SJCRH30 (cell line): ENCODE measurements at regions not wholly inside any gene's neighbourhood (a gene's known extent, or its start where the extent isn't known, plus 50 kb on each side); places are given as distances from the start of the nearest gene placed in this dataset.

Source experiments
- DNase-seq, 2 experiments: peaks; one replicate each; pipeline ENCODE4 v3.0.0-alpha.2; 2015 to 2020
- H3K27ac ChIP-seq: fragments of 250-450 bp; sonication (Bioruptor Pico); 2 replicates; pipeline ENCODE4 v1.5.1; 2020; ENCODE audit warnings: mild to moderate bottlenecking, moderate library complexity
- H3K27me3 ChIP-seq: fragments of 250-450 bp; sonication (Bioruptor Pico); 2 replicates; pipeline ENCODE4 v1.5.1; 2020; ENCODE audit warnings: mild to moderate bottlenecking, moderate library complexity
- H3K36me3 ChIP-seq: fragments of 250-450 bp; sonication (Bioruptor Pico); 2 replicates; pipeline ENCODE4 v1.5.1; 2020; ENCODE audit warnings: mild to moderate bottlenecking, moderate library complexity
- H3K4me1 ChIP-seq: fragments of 250-450 bp; sonication (Bioruptor Pico); 2 replicates; pipeline ENCODE4 v1.5.1; 2020; ENCODE audit warnings: mild to moderate bottlenecking, moderate library complexity
- H3K4me3 ChIP-seq: fragments of 250-450 bp; sonication (Bioruptor Pico); 2 replicates; pipeline ENCODE4 v1.5.1; 2020; ENCODE audit warnings: mild to moderate bottlenecking, moderate library complexity
- H3K9me3 ChIP-seq: fragments of 250-450 bp; sonication (Bioruptor Pico); replicated peaks from 2 replicates; pipeline ENCODE4 v1.5.1; 2020; ENCODE audit warnings: mild to moderate bottlenecking, moderate library complexity

DNA sequence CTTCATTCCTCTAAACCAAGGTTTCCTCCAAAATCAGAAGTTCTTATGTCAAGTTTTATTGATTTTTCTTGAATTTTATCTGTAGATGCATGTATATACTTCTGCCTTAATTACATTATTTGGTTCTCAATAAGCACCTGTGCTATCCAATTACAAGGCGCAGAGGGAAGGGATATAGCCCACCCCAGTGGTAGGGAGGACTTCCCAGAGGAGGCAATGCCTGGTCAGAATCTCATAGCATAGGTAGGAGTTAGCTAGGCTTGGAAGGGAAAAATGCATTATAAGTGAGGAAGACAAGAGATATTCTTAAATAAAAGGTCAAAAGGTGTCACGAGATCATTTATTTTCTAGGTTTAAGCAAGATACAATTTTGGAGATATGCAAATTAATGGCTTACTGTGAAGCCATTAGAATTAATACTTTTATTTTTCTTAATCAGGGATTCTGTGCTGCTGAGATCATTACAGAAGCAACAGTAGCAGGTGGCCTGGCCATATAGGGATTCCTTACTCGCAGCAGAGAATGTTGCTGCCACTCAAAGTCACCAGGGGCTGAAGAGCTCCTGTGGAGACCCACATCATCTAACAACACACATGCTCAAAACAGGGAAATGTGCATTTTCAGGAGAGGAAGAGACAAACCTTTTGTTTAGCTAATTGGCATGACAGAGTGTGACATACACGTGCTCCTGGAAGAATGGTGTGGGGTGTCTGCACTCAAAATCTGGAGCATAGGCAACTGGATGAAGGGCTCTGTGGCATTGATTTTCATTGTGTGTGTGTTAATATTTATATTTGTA is 178.3 kb downstream of the ATG4C start:
- peaks cover 7% of the 10 kb centered on the region for H3K4me1 ChIP-seq
- H3K27me3 ChIP-seq = no peaks in the 10 kb centered on the region

DNA sequence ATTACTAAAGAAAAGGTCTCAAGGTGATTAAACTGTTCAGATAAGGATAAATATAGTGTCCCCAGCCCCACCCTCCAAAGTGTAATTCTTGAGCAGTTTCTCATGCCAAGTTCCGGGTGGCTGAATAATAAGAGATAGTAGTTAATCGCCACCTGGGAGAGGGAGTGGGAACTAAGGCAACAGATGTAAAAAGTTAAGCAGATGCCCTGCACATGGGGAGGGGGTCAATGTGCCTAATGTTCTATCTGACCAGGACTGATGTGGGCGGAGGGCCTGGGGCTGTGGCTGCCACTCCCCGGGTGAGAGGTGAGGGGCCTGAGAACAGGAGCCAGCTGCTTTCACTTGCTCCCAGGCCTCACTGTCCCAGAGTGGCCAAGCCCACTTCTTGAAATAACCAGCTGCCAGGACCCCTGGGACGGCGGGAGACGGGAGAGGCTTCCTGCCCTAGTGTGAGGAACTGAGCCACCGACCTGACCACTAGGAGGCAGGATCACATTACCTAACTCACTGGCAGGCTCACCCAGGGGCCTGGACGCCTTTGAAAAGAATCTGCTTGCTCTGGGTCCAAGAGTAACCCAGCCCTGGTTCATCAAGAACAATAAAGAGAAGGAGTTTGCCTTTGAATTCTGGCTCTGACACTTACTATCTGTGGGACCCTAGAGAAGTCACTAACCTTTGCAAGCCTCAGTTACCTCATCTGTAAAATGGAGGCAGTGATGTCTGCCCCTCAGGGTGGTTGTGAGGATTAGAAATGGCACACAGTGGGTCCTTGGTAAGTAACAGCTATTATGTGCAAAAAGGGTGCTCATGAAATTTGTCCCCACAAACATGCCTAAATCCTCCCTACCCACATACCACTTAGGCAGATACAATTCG is 179.2 kb downstream of the ATG4C start:
- H3K4me1 ChIP-seq = peaks cover 7% of the 10 kb centered on the region
- no peaks in the 10 kb centered on the region for H3K27me3 ChIP-seq
- peak; percentile 92 to 96 for DNase-seq
- no peaks in the 10 kb centered on the region for H3K9me3 ChIP-seq
- peak overlapping the region; percentile 72 for H3K27ac ChIP-seq
- H3K4me3 ChIP-seq = no peak overlapping the region; the same call in 1 of the 2 replicates
- no peaks in the 10 kb centered on the region for H3K36me3 ChIP-seq

More for the DNA sequence above, 178.3 kb downstream of the ATG4C start:
- peak; percentile 41 to 80 for DNase-seq
- no peaks in the 10 kb centered on the region for H3K9me3 ChIP-seq
- H3K4me3 ChIP-seq = no peak overlapping the region
- H3K27ac ChIP-seq = peak overlapping the region; percentile 72
- H3K36me3 ChIP-seq = no peaks in the 10 kb centered on the region

DNA sequence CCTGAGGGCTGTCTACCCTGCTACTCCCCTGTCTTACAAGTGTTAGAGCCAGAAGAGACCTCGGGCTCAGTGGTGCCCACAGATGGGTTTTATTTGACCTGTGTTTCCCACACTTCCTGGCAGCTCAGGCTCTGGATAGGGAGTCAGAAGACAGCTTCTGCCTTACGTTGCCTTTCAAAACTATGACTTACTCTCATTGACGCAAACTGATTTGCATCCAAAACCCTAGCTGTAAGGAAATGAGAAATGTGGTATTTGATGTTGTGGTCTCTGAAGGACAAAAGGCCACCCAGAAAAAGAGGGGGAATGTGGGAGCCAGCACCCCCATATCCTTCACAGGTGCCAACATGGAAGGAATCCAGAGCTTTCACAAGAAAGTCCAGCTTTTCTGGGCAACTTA is 180.2 kb downstream of the ATG4C start:
- Histone ChIP-seq H3K4me1 (peaks cover 7% of the 10 kb centered on the region), H3K27me3 (no peaks in the 10 kb centered on the region), H3K9me3 (no peaks in the 10 kb centered on the region), H3K27ac (no peak overlapping the region), H3K36me3 (no peaks in the 10 kb centered on the region), H3K4me3 (no peak overlapping the region)
- DNase-seq = no peak

DNA sequence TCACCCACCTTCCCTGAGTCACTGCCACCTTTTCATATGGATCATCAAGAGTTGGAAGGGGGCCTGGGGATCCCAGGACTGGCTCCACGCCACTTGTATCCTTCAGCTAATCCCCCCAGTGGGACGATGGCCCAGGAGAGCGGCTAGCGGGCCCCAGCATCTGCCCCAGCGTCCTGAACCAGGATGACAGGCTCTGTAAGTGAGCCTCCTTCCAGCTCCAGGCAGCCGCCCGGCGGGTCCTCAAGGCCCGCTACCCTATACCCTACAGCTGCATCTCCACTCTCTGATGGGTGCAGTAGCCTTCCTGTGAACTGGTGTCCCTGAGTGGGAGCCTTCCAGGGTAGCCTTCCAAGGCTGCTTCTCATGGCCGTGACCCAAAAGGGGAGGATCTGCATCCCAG is 183.1 kb downstream of the ATG4C start:
- Histone ChIP-seq H3K27me3 (no peaks in the 10 kb centered on the region), H3K36me3 (no peaks in the 10 kb centered on the region), H3K4me3 (no peak overlapping the region), H3K9me3 (no peaks in the 10 kb centered on the region), H3K4me1 (peaks cover 6% of the 10 kb centered on the region), H3K27ac (no peak overlapping the region)
- no peak for DNase-seq

DNA sequence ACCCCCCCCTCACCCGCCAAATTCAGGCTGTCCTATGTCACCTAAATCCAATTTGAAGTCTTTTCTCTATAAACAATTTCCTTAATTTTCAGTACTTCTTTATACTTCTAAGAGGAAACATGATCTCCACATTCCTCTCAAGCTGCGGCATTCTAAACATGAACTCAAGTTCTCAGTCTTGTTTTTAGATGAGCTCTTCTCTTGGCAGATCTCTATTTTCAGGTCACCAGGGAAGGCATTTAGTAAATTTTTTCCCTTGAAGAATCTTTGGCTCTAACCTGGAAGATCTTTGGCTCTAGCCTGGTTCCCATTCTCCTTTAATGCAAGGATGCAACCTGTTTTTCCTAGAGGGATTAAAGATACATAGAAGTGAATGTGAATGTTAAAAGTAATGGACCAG is 193.4 kb downstream of the ATG4C start:
- Histone ChIP-seq H3K27ac (no peak overlapping the region), H3K36me3 (no peaks in the 10 kb centered on the region), H3K27me3 (no peaks in the 10 kb centered on the region; the same call in 1 of the 2 replicates), H3K4me3 (no peak overlapping the region), H3K4me1 (no peaks in the 10 kb centered on the region), H3K9me3 (no peaks in the 10 kb centered on the region)
- no peak for DNase-seq

DNA sequence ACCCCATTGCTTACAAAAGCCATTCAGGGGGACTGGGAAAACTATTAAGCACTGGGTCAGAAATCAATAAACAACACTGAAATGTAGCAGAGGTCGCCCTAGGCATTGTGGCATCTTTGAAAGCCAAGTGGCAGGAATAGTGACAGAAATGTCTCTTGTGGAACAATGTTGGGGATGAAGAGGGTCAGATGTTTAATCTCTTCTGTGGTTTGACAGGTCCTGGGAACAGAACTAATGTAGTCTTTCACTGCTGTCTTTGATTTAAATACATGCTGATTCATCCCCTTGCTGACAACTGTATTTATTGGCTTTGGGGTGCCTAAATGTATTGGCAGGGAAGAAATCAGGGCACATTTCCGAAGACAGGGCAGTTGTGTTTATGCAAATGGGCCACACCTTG is 194.8 kb downstream of the ATG4C start:
- Histone ChIP-seq H3K9me3 (no peaks in the 10 kb centered on the region), H3K27ac (no peak overlapping the region), H3K36me3 (no peaks in the 10 kb centered on the region), H3K4me3 (no peak overlapping the region), H3K4me1 (no peaks in the 10 kb centered on the region), H3K27me3 (no peaks in the 10 kb centered on the region; the same call in 1 of the 2 replicates)
- no peak for DNase-seq

DNA sequence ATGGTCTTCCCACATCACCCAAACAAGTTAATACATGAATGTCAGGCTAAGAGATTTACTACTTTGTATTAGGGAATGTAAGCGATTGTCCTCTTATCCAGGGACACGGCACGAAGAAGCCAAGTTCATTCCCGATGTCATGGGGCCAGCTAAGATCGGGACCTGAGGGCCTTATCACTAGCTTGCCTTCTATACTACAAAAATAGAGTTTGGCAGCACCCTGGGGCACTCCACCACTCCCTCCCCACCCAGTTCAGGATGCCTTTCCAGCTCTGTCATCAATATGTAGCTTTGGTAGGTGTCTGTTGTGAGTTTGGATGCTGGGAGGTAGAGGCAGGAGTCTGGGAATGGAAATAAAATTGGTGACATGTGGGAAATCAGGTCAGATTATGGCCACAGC is 197.5 kb downstream of the ATG4C start:
- H3K27ac ChIP-seq = no peak overlapping the region
- no peak overlapping the region for H3K4me3 ChIP-seq
- H3K36me3 ChIP-seq = no peaks in the 10 kb centered on the region
- DNase-seq = no peak
- H3K27me3 ChIP-seq = peaks cover 6% of the 10 kb centered on the region; the same call in 1 of the 2 replicates
- no peaks in the 10 kb centered on the region for H3K4me1 ChIP-seq
- no peaks in the 10 kb centered on the region for H3K9me3 ChIP-seq

DNA sequence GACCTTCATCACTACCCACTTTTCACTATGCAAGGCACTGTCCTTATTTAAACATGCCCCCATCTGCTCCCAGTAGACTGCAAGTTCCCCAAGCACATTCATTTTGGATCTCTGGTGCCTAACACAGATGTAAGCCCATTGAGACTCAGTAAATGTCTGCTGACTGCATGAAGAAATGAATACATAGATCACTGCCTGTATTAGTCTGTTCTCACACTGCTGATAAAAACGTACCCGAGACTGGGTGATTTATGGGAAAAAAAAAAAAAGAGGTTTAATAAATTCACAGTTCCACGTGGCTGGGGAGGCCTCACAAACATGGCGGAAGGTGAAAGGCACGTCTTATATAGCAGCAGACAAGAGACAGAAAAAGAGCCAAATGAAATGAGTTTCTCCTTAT is 204.9 kb downstream of the ATG4C start:
- no peak for DNase-seq

DNA sequence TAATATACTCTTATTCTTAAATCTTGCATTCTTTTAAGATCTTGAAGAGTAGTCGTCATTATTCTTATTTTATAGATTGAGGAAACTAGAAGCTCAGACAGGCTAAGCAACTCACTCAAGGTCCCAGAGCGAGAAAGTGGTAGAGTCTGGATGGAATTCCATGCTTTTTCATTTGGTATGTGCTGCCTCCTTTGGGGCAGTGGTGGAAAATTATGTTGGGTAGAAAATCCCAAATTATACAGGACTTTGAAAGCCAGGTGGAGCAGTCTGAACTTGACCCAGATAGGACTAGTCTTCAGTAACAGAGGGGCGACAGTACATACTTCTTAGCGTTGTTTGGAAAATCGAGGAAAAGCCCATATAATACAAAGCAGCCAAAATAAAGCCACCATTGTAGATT is 205.6 kb downstream of the ATG4C start:
- Histone ChIP-seq H3K36me3 (no peaks in the 10 kb centered on the region), H3K4me1 (no peaks in the 10 kb centered on the region), H3K27ac (no peak overlapping the region), H3K4me3 (no peak overlapping the region), H3K27me3 (0 out of 2 replicates have a peak, but pooled peaks cover 6% of the 10 kb centered on the region), H3K9me3 (no peaks in the 10 kb centered on the region)
- peak in 1 of 2 experiments; percentile 35 for DNase-seq

More for the DNA sequence above, 204.9 kb downstream of the ATG4C start:
- no peak overlapping the region for H3K27ac ChIP-seq
- 0 out of 2 replicates have a peak, but pooled peaks cover 6% of the 10 kb centered on the region for H3K27me3 ChIP-seq
- H3K4me1 ChIP-seq = no peaks in the 10 kb centered on the region
- H3K36me3 ChIP-seq = no peaks in the 10 kb centered on the region
- no peak overlapping the region for H3K4me3 ChIP-seq
- H3K9me3 ChIP-seq = no peaks in the 10 kb centered on the region

DNA sequence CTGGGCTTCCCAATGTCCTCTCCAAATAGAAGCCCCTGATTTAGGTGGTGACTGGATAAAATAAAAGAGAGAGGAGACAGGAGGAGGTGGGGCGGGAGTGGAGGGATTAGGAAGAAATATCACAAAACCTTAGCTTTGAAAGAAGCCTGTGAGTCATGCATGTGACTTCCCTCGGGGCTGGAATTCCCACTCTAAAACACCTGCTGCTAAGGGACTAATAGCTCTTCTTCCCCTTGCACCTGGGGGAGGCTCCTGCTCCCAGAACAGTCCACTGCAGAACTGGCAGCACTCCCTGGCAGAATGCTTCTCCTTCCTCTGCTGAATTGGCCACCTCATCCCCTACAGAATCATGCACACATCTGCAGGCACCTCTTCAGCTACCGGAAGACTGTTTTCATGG is 207.2 kb downstream of the ATG4C start:
- no peaks in the 10 kb centered on the region for H3K9me3 ChIP-seq
- no peaks in the 10 kb centered on the region for H3K36me3 ChIP-seq
- no peaks in the 10 kb centered on the region for H3K27me3 ChIP-seq
- no peak for DNase-seq
- no peak overlapping the region for H3K27ac ChIP-seq
- H3K4me3 ChIP-seq = no peak overlapping the region
- no peaks in the 10 kb centered on the region for H3K4me1 ChIP-seq

DNA sequence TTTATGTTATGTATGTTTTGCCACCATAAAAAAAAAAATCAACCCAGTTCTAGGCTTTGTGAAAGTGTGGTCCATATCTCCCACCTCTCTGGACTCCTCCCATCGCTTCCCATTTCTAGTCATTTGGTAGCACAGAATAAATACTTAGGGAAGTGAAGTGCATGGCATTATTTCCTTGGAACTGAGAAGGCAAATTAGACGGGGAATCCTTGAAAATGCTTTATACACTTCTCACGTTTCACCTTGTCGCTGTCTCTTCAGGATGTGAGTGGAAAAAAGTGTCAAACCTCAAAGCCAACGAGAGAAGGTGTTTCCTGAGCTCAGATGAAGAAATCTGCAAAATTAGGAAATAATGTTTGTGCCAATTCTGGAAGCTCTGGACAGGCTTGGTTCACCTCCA is 209.9 kb downstream of the ATG4C start:
- no peak overlapping the region for H3K27ac ChIP-seq
- no peaks in the 10 kb centered on the region for H3K36me3 ChIP-seq
- no peaks in the 10 kb centered on the region for H3K9me3 ChIP-seq
- H3K4me3 ChIP-seq = no peak overlapping the region
- H3K4me1 ChIP-seq = no peaks in the 10 kb centered on the region
- DNase-seq = no peak
- H3K27me3 ChIP-seq = no peaks in the 10 kb centered on the region

DNA sequence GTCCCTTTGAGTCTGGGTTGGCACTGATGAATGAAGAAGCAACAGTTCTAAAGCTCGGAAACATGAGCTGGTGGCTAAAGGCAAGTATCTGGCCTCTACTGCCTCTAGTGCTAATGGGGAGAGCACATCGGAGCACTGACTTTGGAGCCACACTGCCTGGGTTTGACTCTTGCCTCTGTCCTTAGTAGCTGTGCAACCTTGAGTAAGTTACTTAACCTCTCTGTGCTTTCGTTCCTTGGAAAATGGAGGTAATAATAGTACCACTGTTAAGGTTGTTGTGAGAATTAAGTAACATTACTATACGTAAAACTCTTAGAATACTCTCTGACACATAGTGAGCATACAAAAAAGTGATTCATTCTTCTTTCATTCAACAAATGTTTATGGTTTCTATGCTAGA is 211.2 kb downstream of the ATG4C start:
- no peaks in the 10 kb centered on the region for H3K27me3 ChIP-seq
- H3K4me1 ChIP-seq = no peaks in the 10 kb centered on the region
- H3K36me3 ChIP-seq = no peaks in the 10 kb centered on the region
- H3K27ac ChIP-seq = no peak overlapping the region
- DNase-seq = no peak
- no peaks in the 10 kb centered on the region for H3K9me3 ChIP-seq
- H3K4me3 ChIP-seq = no peak overlapping the region

DNA sequence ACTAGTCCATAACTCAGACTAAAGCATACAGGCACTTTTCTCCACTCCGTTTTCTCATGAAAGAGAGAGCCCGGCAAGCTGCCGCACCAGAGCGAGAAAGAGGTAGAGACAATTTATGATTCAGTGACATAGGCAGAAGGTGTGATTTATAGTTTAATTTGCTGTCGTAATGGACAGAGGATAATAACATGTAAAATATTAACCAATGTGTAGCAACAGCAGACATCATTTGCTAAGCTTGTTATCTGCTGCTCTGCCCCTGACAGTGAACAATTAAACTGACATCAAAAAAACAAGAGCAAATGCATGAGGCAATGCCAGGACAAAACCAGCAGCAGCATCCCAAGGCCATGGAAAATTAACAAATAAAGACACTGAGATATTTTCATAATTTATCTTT is 214.0 kb downstream of the ATG4C start:
- Histone ChIP-seq H3K4me1 (no peaks in the 10 kb centered on the region), H3K27me3 (no peaks in the 10 kb centered on the region), H3K4me3 (no peak overlapping the region), H3K9me3 (no peaks in the 10 kb centered on the region), H3K36me3 (no peaks in the 10 kb centered on the region), H3K27ac (no peak overlapping the region)
- no peak for DNase-seq

DNA sequence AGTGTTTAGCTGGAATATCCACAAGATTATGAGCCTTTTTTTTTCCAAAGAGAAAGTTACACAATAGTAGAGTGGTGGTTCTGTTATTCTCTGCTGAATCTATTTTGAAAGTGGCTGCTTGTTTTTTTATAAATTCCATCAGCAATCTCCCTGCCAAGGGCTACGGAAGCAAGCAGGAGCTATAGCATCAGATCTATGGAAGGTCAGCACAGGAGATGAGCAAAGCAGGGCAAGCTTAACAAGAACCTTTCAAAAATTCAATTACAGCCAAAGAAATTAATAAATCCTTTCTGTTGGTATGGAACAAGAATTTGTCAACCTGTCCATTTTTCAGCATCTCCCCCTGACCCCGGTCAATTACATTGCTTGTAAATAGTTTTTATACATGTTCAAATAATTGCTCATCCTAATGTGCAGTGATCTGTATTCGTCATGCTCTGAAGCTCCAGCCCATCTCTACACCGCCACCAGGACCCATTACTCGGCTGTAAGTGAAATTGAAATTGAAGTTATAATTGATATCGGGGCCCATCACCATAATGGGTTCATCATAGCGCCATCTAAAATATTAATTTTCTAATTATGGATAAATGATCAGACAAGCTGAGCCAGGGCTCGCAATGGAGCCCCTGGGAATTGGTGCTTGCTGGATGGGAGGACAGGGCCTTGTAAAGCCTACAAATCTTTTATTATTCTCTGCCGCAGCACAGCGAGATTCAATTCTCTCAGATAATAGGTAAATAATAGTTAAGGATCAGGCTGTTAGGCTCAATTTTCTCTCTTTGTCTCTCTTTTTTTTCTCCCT is 215.1 kb downstream of the ATG4C start:
- no peak overlapping the region for H3K27ac ChIP-seq
- no peaks in the 10 kb centered on the region for H3K36me3 ChIP-seq
- DNase-seq = no peak
- H3K9me3 ChIP-seq = no peaks in the 10 kb centered on the region
- H3K4me3 ChIP-seq = no peak overlapping the region
- H3K4me1 ChIP-seq = no peaks in the 10 kb centered on the region
- H3K27me3 ChIP-seq = no peaks in the 10 kb centered on the region

DNA sequence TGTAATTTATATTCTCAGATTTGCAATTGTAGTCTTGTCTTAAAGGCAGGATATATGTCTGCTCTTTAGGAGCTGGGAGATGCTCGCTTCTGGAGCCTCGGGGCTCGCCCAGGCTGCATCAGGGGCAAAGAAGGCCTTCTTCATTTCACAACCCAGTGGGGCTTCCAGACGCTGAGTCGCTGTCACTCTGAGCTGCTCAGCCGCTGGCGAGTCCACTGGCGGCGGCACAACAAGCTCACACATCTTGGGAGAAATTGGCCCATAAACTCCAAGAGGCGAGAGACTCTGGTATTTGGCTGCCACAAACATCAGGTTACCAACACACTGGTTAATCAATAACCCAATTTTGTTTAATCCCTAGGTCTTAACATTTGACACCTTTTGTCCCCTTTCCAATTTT is 216.6 kb downstream of the ATG4C start:
- Histone ChIP-seq H3K4me1 (no peaks in the 10 kb centered on the region), H3K36me3 (no peaks in the 10 kb centered on the region), H3K9me3 (no peaks in the 10 kb centered on the region), H3K27ac (no peak overlapping the region), H3K27me3 (no peaks in the 10 kb centered on the region), H3K4me3 (no peak overlapping the region)
- no peak for DNase-seq
